ENCODE measurements at regions not wholly inside any gene's neighbourhood (a gene's known extent, or its start where the extent isn't known, plus 50 kb on each side); places are given as distances from the start of the nearest gene placed in this dataset.

- no peak for TF ChIP-seq CTCF (IDR thresholded peaks at IDR 0.05)
- no peak for TF ChIP-seq POLR2A (IDR thresholded peaks at IDR 0.05)
Measured at GRCh38 chr4:133270021-133270570, 121.0 kb downstream of the PCDH10 start.
